HCT116 (cell line): ENCODE measurements at regions not wholly inside any gene's neighbourhood (a gene's known extent, or its start where the extent isn't known, plus 50 kb on each side); places are given as distances from the start of the nearest gene placed in this dataset.

Source experiments
- ATAC-seq: fragments of 200-7000 bp; cut with Tn5 transposase; 2 replicates; pipeline ENCODE4 v1.9.1; 2020; ENCODE audit warnings: mild to moderate bottlenecking, moderate library complexity
- BruUV-seq: library from RNA; stranded (reverse); fragments of 400-500 nt; replicated peaks from 2 replicates; lab custom pipeline; 2021; lab: Mats Ljungman, UMichigan
- CTCF ChIA-PET: fragments of 300-600 bp; sonication (Branson Sonifier 250); formaldehyde crosslinking; loops from one replicate; lab custom pipeline; 2021; ENCODE audit warnings: antibody characterized with exemption; lab: Charles Lee
- POLR2A ChIA-PET: fragments of 300-600, 350-600 bp; sonication (Branson Sonifier 250); formaldehyde crosslinking; loops from one replicate; lab custom pipeline; 2021; ENCODE audit warnings: antibody characterized with exemption; lab: Charles Lee
- RAD21 ChIA-PET, 2 experiments: fragments of 300-600 bp; sonication (Branson Sonifier 250); formaldehyde crosslinking; loops; one replicate each; lab custom pipeline; 2023; ENCODE audit warnings: low total read pairs in 2 of 2; ENCODE audit not compliant: uncharacterized antibody in 2 of 2, unreplicated experiment in 2 of 2, low non-redundant PET in 1 of 2; lab: Charles Lee
- DNase-seq: peaks from one replicate; pipeline ENCODE4 v3.0.0-alpha.2; 2010; ENCODE audit warnings: low read depth, low spot score
- H2AFZ ChIP-seq: fragments of 200-600 bp; shearing (Covaris generic), sonication (generic); 2 replicates; pipeline ENCODE4 v1.6.1; 2017; ENCODE audit warnings: low read depth, mixed run types, mixed read lengths, antibody characterized with exemption, low read length; ENCODE audit not compliant: poor library complexity, severe bottlenecking
- H3K27ac ChIP-seq: 2 replicates; pipeline ENCODE4 v1.5.1; 2012; ENCODE audit warnings: low read depth, low read length
- H3K27me3 ChIP-seq: fragments of 200-600 bp; sonication (generic); 2 replicates; pipeline ENCODE4 v1.6.1; 2016; ENCODE audit warnings: mixed run types, low read length, mixed read lengths; ENCODE audit not compliant: insufficient read depth
- H3K36me3 ChIP-seq, 2 experiments: fragments of 200-500 bp in 1 of 2; fragments of 200-600 bp in 1 of 2; sonication (Bioruptor generic) in 1 of 2; sonication (generic) in 1 of 2; 2 replicates each; pipeline versions ENCODE4 v1.5.1 to v1.6.1; 2014 to 2016; ENCODE audit warnings: low read length in 2 of 2, inconsistent platforms in 1 of 2, mixed read lengths in 1 of 2, mixed run types in 1 of 2; ENCODE audit not compliant: insufficient read depth in 2 of 2, control insufficient read depth in 1 of 2
- H3K4me1 ChIP-seq, 2 experiments: fragments of 200-600 bp in 1 of 2; sonication (generic) in 1 of 2; 2 replicates each; pipeline versions ENCODE4 v1.5.1 to v1.6.1; 2012 to 2017; ENCODE audit warnings: low read length in 2 of 2, inconsistent platforms in 1 of 2, mild to moderate bottlenecking in 1 of 2, mixed read lengths in 1 of 2, mixed run types in 1 of 2, moderate library complexity in 1 of 2; ENCODE audit not compliant: insufficient read depth in 2 of 2, control insufficient read depth in 1 of 2
- H3K4me2 ChIP-seq: fragments of 200-600 bp; sonication (generic); 2 replicates; pipeline ENCODE4 v1.6.1; 2017; ENCODE audit warnings: mixed run types, low read length, mixed read lengths
- H3K4me3 ChIP-seq, 2 experiments: fragments of 200-600 bp in 1 of 2; sonication (generic) in 1 of 2; replicated peaks in 1 of 2; 2 replicates each; pipeline ENCODE4 v1.5.1; 2011 to 2016; ENCODE audit warnings: low read length in 2 of 2, control low read depth in 1 of 2, low read depth in 1 of 2, mild to moderate bottlenecking in 1 of 2, mixed read lengths in 1 of 2, mixed run types in 1 of 2
- H3K79me2 ChIP-seq: fragments of 200-600 bp; sonication (generic); 2 replicates; pipeline ENCODE4 v1.6.1; 2017; ENCODE audit warnings: mild to moderate bottlenecking, mixed run types, low read length, moderate library complexity, mixed read lengths; ENCODE audit not compliant: insufficient read depth
- H3K9ac ChIP-seq: fragments of 200-600 bp; sonication (generic); 2 replicates; pipeline ENCODE4 v1.6.1; 2016; ENCODE audit warnings: low read length, mixed read lengths
- H3K9me2 ChIP-seq: fragments of 200-600 bp; sonication (generic), shearing (Covaris generic); 2 replicates; pipeline ENCODE4 v1.6.1; 2017; ENCODE audit warnings: mixed run types, mild to moderate bottlenecking, moderate library complexity; ENCODE audit not compliant: insufficient read depth
- H3K9me3 ChIP-seq, 2 experiments: fragments of 200-500 bp in 1 of 2; fragments of 200-600 bp in 1 of 2; sonication (Bioruptor generic) in 1 of 2; sonication (generic) in 1 of 2; 2 replicates each; pipeline ENCODE4 v1.6.1; 2014 to 2017; ENCODE audit warnings: low read length in 2 of 2, mixed read lengths in 2 of 2, inconsistent platforms in 1 of 2, low read depth in 1 of 2, mild to moderate bottlenecking in 1 of 2, mixed run types in 1 of 2, moderate library complexity in 1 of 2; ENCODE audit not compliant: control insufficient read depth in 1 of 2, insufficient read depth in 1 of 2
- H4K20me1 ChIP-seq: fragments of 200-600 bp; sonication (generic), shearing (Covaris generic); 2 replicates; pipeline ENCODE4 v1.6.1; 2017; ENCODE audit warnings: mixed run types, mild to moderate bottlenecking, moderate library complexity; ENCODE audit not compliant: insufficient read depth
- ATF3 ChIP-seq: IDR thresholded peaks from 2 replicates; pipeline ENCODE4 v1.6.1; 2012
- CEBPB ChIP-seq: IDR thresholded peaks from 2 replicates; pipeline ENCODE4 v1.6.1; 2012; ENCODE audit warnings: low read depth
- EGR1 ChIP-seq: IDR thresholded peaks from 2 replicates; pipeline ENCODE4 v1.6.1; 2012; ENCODE audit warnings: low read depth
- ELF1 ChIP-seq: IDR thresholded peaks from 2 replicates; pipeline ENCODE4 v1.6.1; 2012; ENCODE audit warnings: low read depth, borderline replicate concordance
- EZH2 ChIP-seq: fragments of 200-600 bp; sonication (generic); IDR thresholded peaks from 2 replicates; pipeline ENCODE4 v1.6.1; 2017; ENCODE audit warnings: antibody characterized with exemption, mixed run types
- FOSL1 ChIP-seq: IDR thresholded peaks from 2 replicates; pipeline ENCODE4 v1.6.1; 2012; ENCODE audit warnings: low read depth
- JUND ChIP-seq: IDR thresholded peaks from 2 replicates; pipeline ENCODE4 v1.6.1; 2012
- MAX ChIP-seq: IDR thresholded peaks from 2 replicates; pipeline ENCODE4 v1.6.1; 2012
- POLR2A ChIP-seq: IDR thresholded peaks from 2 replicates; pipeline ENCODE4 v1.7.0; 2011; ENCODE audit warnings: borderline replicate concordance; ENCODE audit not compliant: insufficient read depth, insufficient read length; ENCODE audit errors: extremely low read depth
- POLR2AphosphoS5 ChIP-seq: IDR thresholded peaks from 2 replicates; pipeline ENCODE4 v1.6.1; 2011; ENCODE audit warnings: mild to moderate bottlenecking, low read depth, low read length, moderate library complexity
- RAD21 ChIP-seq: IDR thresholded peaks from 2 replicates; pipeline ENCODE4 v1.6.1; 2012; ENCODE audit warnings: low read depth, mild to moderate bottlenecking
- SIN3A ChIP-seq: IDR thresholded peaks from 2 replicates; pipeline ENCODE4 v1.6.1; 2012; ENCODE audit warnings: low read depth
- SP1 ChIP-seq: IDR thresholded peaks from 2 replicates; pipeline ENCODE4 v1.6.1; 2012; ENCODE audit warnings: low read depth
- TCF7L2 ChIP-seq: IDR thresholded peaks from 2 replicates; pipeline ENCODE4 v1.7.0; 2011; ENCODE audit warnings: borderline replicate concordance, inconsistent platforms; ENCODE audit not compliant: insufficient read depth, insufficient read length; ENCODE audit errors: extremely low read depth
- YY1 ChIP-seq: IDR thresholded peaks from 2 replicates; pipeline ENCODE4 v1.6.1; 2011; ENCODE audit warnings: low read length, low read depth, moderate library complexity, mild to moderate bottlenecking; ENCODE audit not compliant: insufficient replicate concordance; ENCODE audit errors: extremely low read depth
- ZBTB33 ChIP-seq: IDR thresholded peaks from 2 replicates; pipeline ENCODE4 v1.6.1; 2011; ENCODE audit warnings: mild to moderate bottlenecking, low read length, moderate library complexity; ENCODE audit not compliant: insufficient replicate concordance; ENCODE audit errors: extremely low read depth
- ZFX ChIP-seq: fragments of 450-650 bp; IDR thresholded peaks from 2 replicates; pipeline ENCODE4 v1.6.1; 2017
- ZNF274 ChIP-seq: fragments of 200-500 bp; sonication (Bioruptor generic); IDR thresholded peaks from 2 replicates; pipeline ENCODE4 v1.6.1; 2014; ENCODE audit warnings: mild to moderate bottlenecking, low read depth, low read length, inconsistent platforms
- intact Hi-C: fragments of 100-400 bp; cut with micrococcal nuclease; formaldehyde crosslinking; loops from 2 replicates; pipeline ENCODE4 v1.10.0; 2022

- POLR2A ChIA-PET = no interaction called here
- H3K36me3 ChIP-seq = no peaks in the 10 kb centered on the region
- H3K4me3 ChIP-seq = no peak overlapping the region
- RAD21 ChIA-PET = no interaction called here
- no TSS peak for BruUV-seq
- H3K9me2 ChIP-seq = peaks cover 2% of the 10 kb centered on the region; the same call in 1 of the 2 replicates
- TF ChIP-seq TCF7L2 (no peak), POLR2AphosphoS5 (no peak), POLR2A (no peak), JUND (no peak), MAX (no peak)
- CTCF ChIA-PET = no interaction called here
- H2AFZ ChIP-seq = no peak overlapping the region
- no peak overlapping the region for H3K27ac ChIP-seq
- no peaks in the 10 kb centered on the region for H3K4me1 ChIP-seq
- H3K27me3 ChIP-seq = no peaks in the 10 kb centered on the region
- no peaks in the 10 kb centered on the region for H3K9me3 ChIP-seq
- ATAC-seq (no peak), DNase-seq (no peak)
- H4K20me1 ChIP-seq = no peaks in the 10 kb centered on the region
- no peak overlapping the region for H3K4me2 ChIP-seq
- intact Hi-C loops = no loop called here
- H3K9ac ChIP-seq = no peak overlapping the region
- no peaks in the 10 kb centered on the region for H3K79me2 ChIP-seq
Observed at GRCh38 chr15:57893040-57893439, 172.5 kb downstream of the ALDH1A2 start.

- POLR2A ChIA-PET = no interaction called here
- intact Hi-C loops = no loop called here
- no peaks in the 10 kb centered on the region for H3K36me3 ChIP-seq
- TF ChIP-seq ELF1 (no peak), EGR1 (no peak), ZNF274 (no peak), TCF7L2 (no peak), ZFX (no peak), JUND (no peak), MAX (no peak), FOSL1 (no peak), SP1 (no peak), RAD21 (no peak), SIN3A (no peak), ZBTB33 (no peak), EZH2 (no peak), ATF3 (no peak), CEBPB (no peak), POLR2A (no peak), YY1 (no peak)
Observed at GRCh38 chr15:57895291-57895690, 170.2 kb downstream of the ALDH1A2 start.

More at GRCh38 chr15:57895291-57895690, 170.2 kb downstream of the ALDH1A2 start:
- no peak overlapping the region for H3K4me2 ChIP-seq
- H3K27ac ChIP-seq = no peak overlapping the region
- H3K4me3 ChIP-seq = no peak overlapping the region
- ChIA-PET CTCF (no interaction called here), RAD21 (no interaction called here)
- no peak for DNase-seq
- H3K4me1 ChIP-seq = no peaks in the 10 kb centered on the region
- H3K9me2 ChIP-seq = peaks cover 2% of the 10 kb centered on the region; the same call in 1 of the 2 replicates
- ATAC-seq = no peak
- BruUV-seq = no TSS peak
- no peaks in the 10 kb centered on the region for H3K9me3 ChIP-seq
- H3K79me2 ChIP-seq = no peaks in the 10 kb centered on the region
- H3K27me3 ChIP-seq = no peaks in the 10 kb centered on the region
- H4K20me1 ChIP-seq = no peaks in the 10 kb centered on the region
- no peak overlapping the region for H2AFZ ChIP-seq
- no peak overlapping the region for H3K9ac ChIP-seq
